ENCODE measurements at regions not wholly inside any gene's neighbourhood (a gene's known extent, or its start where the extent isn't known, plus 50 kb on each side); places are given as distances from the start of the nearest gene placed in this dataset.

DNA sequence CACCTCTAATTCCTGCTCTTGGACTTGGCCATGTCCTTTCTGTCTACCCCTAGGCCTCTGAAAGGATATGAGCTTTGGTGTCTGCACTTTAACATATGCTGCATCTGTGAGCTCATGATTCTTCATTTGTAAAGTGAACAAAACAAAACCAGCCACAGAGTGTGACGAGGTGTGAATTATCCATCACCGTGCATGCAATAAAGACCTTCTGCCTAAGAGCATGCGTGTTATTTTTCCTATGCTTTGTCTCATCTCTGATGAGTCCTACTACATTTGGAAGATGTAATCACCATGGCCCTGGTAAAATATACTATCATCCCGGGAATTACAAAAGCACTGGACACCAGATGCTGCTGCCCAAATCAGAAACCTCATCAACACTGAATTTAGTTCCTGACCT, 103.5 kb upstream of the KCNAB1 start:
- Mint-ChIP-seq H3K9me3 (ENCODE audit: low read depth) (no peaks in the 10 kb centered on the region), H3K36me3 (ENCODE audit: insufficient read depth) (no peaks in the 10 kb centered on the region), H3K27me3 (no peaks in the 10 kb centered on the region), H3K4me1 (ENCODE audit: low read depth) (no peaks in the 10 kb centered on the region), H3K4me3 (ENCODE audit: low read depth) (no peak overlapping the region), H3K27ac (no peak overlapping the region)
- TF ChIP-seq, protein P1, sequence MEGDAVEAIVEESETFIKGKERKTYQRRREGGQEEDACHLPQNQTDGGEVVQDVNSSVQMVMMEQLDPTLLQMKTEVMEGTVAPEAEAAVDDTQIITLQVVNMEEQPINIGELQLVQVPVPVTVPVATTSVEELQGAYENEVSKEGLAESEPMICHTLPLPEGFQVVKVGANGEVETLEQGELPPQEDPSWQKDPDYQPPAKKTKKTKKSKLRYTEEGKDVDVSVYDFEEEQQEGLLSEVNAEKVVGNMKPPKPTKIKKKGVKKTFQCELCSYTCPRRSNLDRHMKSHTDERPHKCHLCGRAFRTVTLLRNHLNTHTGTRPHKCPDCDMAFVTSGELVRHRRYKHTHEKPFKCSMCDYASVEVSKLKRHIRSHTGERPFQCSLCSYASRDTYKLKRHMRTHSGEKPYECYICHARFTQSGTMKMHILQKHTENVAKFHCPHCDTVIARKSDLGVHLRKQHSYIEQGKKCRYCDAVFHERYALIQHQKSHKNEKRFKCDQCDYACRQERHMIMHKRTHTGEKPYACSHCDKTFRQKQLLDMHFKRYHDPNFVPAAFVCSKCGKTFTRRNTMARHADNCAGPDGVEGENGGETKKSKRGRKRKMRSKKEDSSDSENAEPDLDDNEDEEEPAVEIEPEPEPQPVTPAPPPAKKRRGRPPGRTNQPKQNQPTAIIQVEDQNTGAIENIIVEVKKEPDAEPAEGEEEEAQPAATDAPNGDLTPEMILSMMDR (IDR thresholded peaks at IDR 0.05; ENCODE audit: unreplicated experiment), result no peak
- DNase-seq (ENCODE audit: low spot score, unreplicated experiment), result no peak

DNA sequence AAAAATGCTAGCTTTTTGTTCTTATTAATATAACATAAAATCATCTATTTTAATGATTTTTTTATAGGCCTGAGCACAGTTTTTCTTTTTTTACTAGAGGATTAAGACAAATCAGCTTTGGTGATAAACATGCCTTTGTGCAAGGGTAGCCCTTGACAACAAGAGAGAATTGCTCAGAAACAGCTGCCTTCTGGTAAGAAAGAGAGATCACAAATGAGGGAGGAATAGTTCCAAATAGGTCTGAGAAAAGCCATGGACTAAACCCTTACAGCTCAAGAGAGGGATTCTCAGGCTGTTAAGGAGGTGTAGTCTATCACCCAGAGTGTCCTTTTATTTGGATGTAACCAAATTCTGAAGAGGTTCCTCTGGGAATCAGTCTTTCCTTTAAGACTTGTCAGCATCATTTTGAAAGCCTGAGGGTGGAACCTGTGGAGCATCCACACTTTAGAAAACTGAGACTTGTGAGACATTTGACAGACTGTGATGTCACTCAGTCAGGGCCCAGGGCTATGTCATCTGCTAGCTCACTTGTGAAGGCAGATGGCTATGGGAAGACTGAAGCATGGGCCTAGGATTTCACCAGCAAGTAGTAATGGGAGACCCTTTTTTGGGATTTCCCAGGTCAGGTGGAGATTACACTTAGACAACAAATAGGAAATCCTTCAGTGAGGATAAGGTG, 102.9 kb upstream of the KCNAB1 start:
- H3K27me3 Mint-ChIP-seq, result no peaks in the 10 kb centered on the region
- no peak for DNase-seq (ENCODE audit: low spot score, unreplicated experiment)
- H3K4me1 Mint-ChIP-seq (ENCODE audit: low read depth), result no peaks in the 10 kb centered on the region
- TF ChIP-seq, protein P1 (IDR thresholded peaks at IDR 0.05; ENCODE audit: unreplicated experiment), result no peak
- no peak overlapping the region for H3K4me3 Mint-ChIP-seq (ENCODE audit: low read depth)
- H3K27ac Mint-ChIP-seq, result no peak overlapping the region
- H3K9me3 Mint-ChIP-seq (ENCODE audit: low read depth), result no peaks in the 10 kb centered on the region
- H3K36me3 Mint-ChIP-seq (ENCODE audit: insufficient read depth), result no peaks in the 10 kb centered on the region

DNA sequence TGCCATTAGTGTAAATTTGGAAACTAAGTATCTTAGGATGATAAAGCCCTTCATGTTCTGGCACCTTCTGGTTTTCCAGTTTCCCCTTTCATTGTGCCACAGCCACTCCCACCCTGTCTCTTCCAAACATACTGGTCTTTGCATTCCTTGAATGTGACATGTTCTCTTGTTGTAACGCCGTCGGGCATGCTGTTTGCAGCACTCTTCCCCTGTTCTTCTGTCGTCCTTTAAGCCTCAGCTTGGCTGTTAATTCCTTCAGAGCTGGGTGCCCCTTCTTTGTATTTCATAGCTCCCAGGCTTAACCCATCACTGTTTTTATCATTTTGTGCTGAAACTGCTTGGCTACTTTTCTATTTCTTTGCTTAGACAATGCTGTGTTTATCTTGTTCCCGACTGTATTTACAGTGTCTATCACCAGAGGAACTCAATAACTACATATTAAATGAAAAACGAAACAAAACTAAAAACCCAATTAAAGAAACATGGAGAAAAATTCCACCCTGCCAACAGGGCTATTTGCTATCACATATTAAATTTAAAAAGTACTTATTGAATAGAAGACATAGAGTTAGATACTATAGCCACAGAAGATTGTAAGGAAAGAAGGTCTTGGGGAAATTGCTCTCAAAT, 95.4 kb upstream of the KCNAB1 start:
- Mint-ChIP-seq H3K27me3 (no peaks in the 10 kb centered on the region), H3K4me1 (ENCODE audit: low read depth) (peaks cover 3% of the 10 kb centered on the region), H3K27ac (no peak overlapping the region), H3K4me3 (ENCODE audit: low read depth) (no peak overlapping the region), H3K9me3 (ENCODE audit: low read depth) (no peaks in the 10 kb centered on the region), H3K36me3 (ENCODE audit: insufficient read depth) (no peaks in the 10 kb centered on the region)
- TF ChIP-seq, protein P1 (IDR thresholded peaks at IDR 0.05; ENCODE audit: unreplicated experiment), result no peak
- no peak for DNase-seq (ENCODE audit: low spot score, unreplicated experiment)

DNA sequence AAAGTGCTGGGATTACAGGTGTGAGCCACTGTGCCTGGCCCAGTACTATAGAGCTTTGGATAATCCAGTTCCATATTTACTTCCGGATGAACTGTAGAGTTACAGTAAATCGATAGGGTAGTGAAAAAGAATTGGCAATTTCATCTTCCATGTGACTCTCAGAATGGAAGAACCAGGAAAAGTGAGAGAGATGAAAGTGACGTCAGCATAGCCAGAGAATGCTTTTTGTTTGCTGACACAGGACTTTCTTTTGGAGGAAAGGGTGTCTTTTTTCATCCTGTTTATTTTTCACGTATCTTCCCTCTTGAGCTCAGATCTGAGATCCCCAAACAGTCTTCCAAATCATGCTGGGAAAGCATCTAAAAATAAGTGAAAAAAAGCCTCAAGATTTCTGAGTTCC, 91.2 kb upstream of the KCNAB1 start:
- TF ChIP-seq, protein P1 (IDR thresholded peaks at IDR 0.05; ENCODE audit: unreplicated experiment), result no peak
- Mint-ChIP-seq H3K4me3 (ENCODE audit: low read depth) (no peak overlapping the region), H3K27ac (no peak overlapping the region), H3K4me1 (ENCODE audit: low read depth) (peaks cover 3% of the 10 kb centered on the region), H3K9me3 (ENCODE audit: low read depth) (no peaks in the 10 kb centered on the region), H3K36me3 (ENCODE audit: insufficient read depth) (no peaks in the 10 kb centered on the region), H3K27me3 (no peaks in the 10 kb centered on the region)
- DNase-seq (ENCODE audit: low spot score, unreplicated experiment), result no peak

DNA sequence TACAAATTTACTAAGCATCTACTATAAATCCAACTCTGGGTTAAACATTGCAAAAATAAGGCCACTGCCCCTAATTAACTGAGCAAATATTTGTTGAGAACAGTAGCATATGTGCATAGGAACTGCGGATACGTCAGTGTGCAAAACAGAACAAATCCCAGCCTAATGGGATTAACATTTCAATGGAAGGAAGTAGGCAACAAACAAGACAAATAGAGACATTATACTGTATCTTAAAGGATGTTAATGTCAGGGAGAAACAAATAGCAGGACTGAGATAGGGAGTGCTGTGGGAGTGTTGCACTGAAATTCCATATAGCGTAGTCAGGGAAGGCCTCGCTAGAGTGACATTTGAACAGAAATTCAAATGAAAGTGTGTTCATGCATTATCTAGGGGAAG, 89.7 kb upstream of the KCNAB1 start:
- no peaks in the 10 kb centered on the region for H3K36me3 Mint-ChIP-seq (ENCODE audit: insufficient read depth)
- no peaks in the 10 kb centered on the region for H3K27me3 Mint-ChIP-seq
- DNase-seq (ENCODE audit: low spot score, unreplicated experiment), result no peak
- no peaks in the 10 kb centered on the region for H3K9me3 Mint-ChIP-seq (ENCODE audit: low read depth)
- TF ChIP-seq, protein P1 (IDR thresholded peaks at IDR 0.05; ENCODE audit: unreplicated experiment), result no peak
- H3K4me1 Mint-ChIP-seq (ENCODE audit: low read depth), result no peaks in the 10 kb centered on the region
- no peak overlapping the region for H3K27ac Mint-ChIP-seq
- H3K4me3 Mint-ChIP-seq (ENCODE audit: low read depth), result no peak overlapping the region

Data from progenitor cell of endocrine pancreas (in vitro differentiated cells).